ENCODE measurements at regions not wholly inside any gene's neighbourhood (a gene's known extent, or its start where the extent isn't known, plus 50 kb on each side); places are given as distances from the start of the nearest gene placed in this dataset.

DNA sequence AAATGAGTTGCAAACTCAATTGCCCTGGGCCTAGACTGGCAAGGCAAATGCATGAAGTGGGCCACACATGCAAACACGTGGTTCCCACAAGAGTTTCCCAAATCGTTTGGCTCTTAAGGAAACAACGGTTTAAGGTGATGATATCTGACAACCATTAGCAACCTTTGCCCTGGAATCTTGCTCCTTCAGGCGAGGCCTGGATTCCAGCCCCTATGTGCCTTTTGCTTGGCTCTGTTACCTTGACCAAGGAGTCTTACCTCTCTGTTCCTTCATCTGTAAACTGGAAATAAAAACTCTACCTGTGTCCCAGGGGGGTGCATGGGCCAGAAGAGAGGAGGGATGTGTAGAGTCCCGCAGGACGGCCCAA is 72.1 kb upstream of the CASZ1 start:
- TF ChIP-seq, protein P1, sequence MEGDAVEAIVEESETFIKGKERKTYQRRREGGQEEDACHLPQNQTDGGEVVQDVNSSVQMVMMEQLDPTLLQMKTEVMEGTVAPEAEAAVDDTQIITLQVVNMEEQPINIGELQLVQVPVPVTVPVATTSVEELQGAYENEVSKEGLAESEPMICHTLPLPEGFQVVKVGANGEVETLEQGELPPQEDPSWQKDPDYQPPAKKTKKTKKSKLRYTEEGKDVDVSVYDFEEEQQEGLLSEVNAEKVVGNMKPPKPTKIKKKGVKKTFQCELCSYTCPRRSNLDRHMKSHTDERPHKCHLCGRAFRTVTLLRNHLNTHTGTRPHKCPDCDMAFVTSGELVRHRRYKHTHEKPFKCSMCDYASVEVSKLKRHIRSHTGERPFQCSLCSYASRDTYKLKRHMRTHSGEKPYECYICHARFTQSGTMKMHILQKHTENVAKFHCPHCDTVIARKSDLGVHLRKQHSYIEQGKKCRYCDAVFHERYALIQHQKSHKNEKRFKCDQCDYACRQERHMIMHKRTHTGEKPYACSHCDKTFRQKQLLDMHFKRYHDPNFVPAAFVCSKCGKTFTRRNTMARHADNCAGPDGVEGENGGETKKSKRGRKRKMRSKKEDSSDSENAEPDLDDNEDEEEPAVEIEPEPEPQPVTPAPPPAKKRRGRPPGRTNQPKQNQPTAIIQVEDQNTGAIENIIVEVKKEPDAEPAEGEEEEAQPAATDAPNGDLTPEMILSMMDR (conservative IDR thresholded peaks at IDR 0.05; ENCODE audit: low read length) = no peak
- no peak for TF ChIP-seq EZH2phosphoT487 (IDR thresholded peaks at IDR 0.05; ENCODE audit: borderline replicate concordance, low read depth, low read length)

Measured in OCI-LY7 (cell line).